Activated CD4-positive, alpha-beta T cell treated with anti-CD3 and anti-CD28 coated beads for 36 hours (primary cell): ENCODE measurements at regions not wholly inside any gene's neighbourhood (a gene's known extent, or its start where the extent isn't known, plus 50 kb on each side); places are given as distances from the start of the nearest gene placed in this dataset.
"Not testable (repeated sequence)": the region's sequence is repeated elsewhere in the genome, so short reads cannot be mapped to it uniquely, and the experiment has no call there.

Source experiments
- ATAC-seq: fragments of 200-7000 bp; cut with Tn5 transposase; one replicate; pipeline ENCODE4 v1.10.0; 2021; ENCODE audit warnings: mild to moderate bottlenecking, moderate library complexity
- CTCF ChIA-PET: fragments of 350-600 bp; sonication (Branson Sonifier 250); formaldehyde crosslinking; loops from one replicate; lab custom pipeline; 2021; ENCODE audit warnings: antibody characterized with exemption; lab: Charles Lee
- POLR2A ChIA-PET: fragments of 350-600 bp; sonication (Branson Sonifier 250); formaldehyde crosslinking; loops from one replicate; lab custom pipeline; 2021; ENCODE audit warnings: antibody characterized with exemption, inconsistent platforms; lab: Charles Lee
- DNase-seq: peaks from one replicate; pipeline ENCODE4 v3.0.0-alpha.2; 2020
- H3K27ac Mint-ChIP-seq: one replicate; pipeline ENCODE4 v1.8.0; 2021; ENCODE audit warnings: mixed read lengths
- H3K27me3 Mint-ChIP-seq: one replicate; pipeline ENCODE4 v1.8.0; 2021; ENCODE audit warnings: mixed read lengths
- H3K36me3 Mint-ChIP-seq: one replicate; pipeline ENCODE4 v1.8.0; 2021; ENCODE audit warnings: low read depth, mixed read lengths
- H3K4me1 Mint-ChIP-seq: one replicate; pipeline ENCODE4 v1.8.0; 2021; ENCODE audit warnings: mixed read lengths
- H3K4me3 Mint-ChIP-seq: one replicate; pipeline ENCODE4 v1.8.0; 2021; ENCODE audit warnings: mild to moderate bottlenecking, moderate library complexity, mixed read lengths
- H3K9me3 Mint-ChIP-seq: one replicate; pipeline ENCODE4 v1.8.0; 2021; ENCODE audit warnings: low read depth, mixed read lengths
- intact Hi-C, 2 experiments: fragments of 100-400 bp; cut with DNase I in 1 of 2; cut with micrococcal nuclease in 1 of 2; formaldehyde crosslinking; loops; one replicate each; pipeline versions ENCODE4 v1.14.2 to v1.15.1; 2022 to 2024; cut with DNase I, micrococcal nuclease

GRCh38 chr14:43362586-43362985 is 1144.5 kb downstream of the FSCB start:
- DNase-seq = no peak
- ATAC-seq = no peak
- Mint-ChIP-seq H3K9me3 (peaks cover 2% of the 10 kb centered on the region), H3K4me3 (no peak overlapping the region), H3K27ac (no peak overlapping the region), H3K4me1 (no peaks in the 10 kb centered on the region), H3K27me3 (no peaks in the 10 kb centered on the region), H3K36me3 (no peaks in the 10 kb centered on the region)
- ChIA-PET CTCF (no interaction called here), POLR2A (no interaction called here)
- intact Hi-C loops = no loop called here

GRCh38 chr14:43361751-43362150 is 1145.3 kb downstream of the FSCB start:
- Mint-ChIP-seq H3K4me1 (no peaks in the 10 kb centered on the region), H3K9me3 (peaks cover 3% of the 10 kb centered on the region), H3K4me3 (no peak overlapping the region), H3K27me3 (no peaks in the 10 kb centered on the region), H3K36me3 (no peaks in the 10 kb centered on the region), H3K27ac (no peak overlapping the region)
- intact Hi-C loops = no loop called here
- ChIA-PET POLR2A (no interaction called here), CTCF (no interaction called here)
- no peak for DNase-seq
- ATAC-seq = no peak

DNA sequence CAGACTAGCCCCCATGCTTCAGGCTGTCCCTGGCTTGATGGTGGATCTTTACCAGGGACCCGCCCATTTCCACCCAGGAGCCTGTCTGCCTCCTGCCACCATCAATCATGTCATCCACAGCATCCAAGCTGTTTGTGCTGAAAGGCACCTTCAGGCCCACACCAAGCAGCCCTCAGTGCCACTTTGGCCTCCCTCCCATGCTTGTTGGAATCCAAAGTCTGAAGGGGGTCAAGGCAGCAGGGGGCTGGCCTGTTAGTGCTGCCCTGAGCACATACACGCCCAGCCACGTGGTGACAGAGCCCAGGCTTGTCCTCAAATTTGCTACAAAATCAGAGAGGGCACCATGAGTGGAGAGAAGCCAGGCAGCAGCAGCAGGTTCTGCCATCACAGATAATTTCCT is 1146.8 kb downstream of the FSCB start:
- ChIA-PET CTCF (no interaction called here), POLR2A (no interaction called here)
- no peak for ATAC-seq
- Mint-ChIP-seq H3K27ac (no peak overlapping the region), H3K4me1 (no peaks in the 10 kb centered on the region), H3K27me3 (no peaks in the 10 kb centered on the region), H3K9me3 (peaks cover 6% of the 10 kb centered on the region), H3K4me3 (no peak overlapping the region), H3K36me3 (no peaks in the 10 kb centered on the region)
- intact Hi-C loops = no loop called here
- no peak for DNase-seq

- no peak for DNase-seq
- peaks cover 6% of the 10 kb centered on the region for H3K9me3 Mint-ChIP-seq
- ChIA-PET CTCF (no interaction called here), POLR2A (no interaction called here)
- no peak overlapping the region for H3K27ac Mint-ChIP-seq
- intact Hi-C loops = no loop called here
- no peak for ATAC-seq
- no peaks in the 10 kb centered on the region for H3K36me3 Mint-ChIP-seq
- no peak overlapping the region for H3K4me3 Mint-ChIP-seq
- H3K4me1 Mint-ChIP-seq = no peaks in the 10 kb centered on the region
- H3K27me3 Mint-ChIP-seq = no peaks in the 10 kb centered on the region
These were observed 1147.8 kb downstream of the FSCB start for GRCh38 chr14:43359317-43359716.

DNA sequence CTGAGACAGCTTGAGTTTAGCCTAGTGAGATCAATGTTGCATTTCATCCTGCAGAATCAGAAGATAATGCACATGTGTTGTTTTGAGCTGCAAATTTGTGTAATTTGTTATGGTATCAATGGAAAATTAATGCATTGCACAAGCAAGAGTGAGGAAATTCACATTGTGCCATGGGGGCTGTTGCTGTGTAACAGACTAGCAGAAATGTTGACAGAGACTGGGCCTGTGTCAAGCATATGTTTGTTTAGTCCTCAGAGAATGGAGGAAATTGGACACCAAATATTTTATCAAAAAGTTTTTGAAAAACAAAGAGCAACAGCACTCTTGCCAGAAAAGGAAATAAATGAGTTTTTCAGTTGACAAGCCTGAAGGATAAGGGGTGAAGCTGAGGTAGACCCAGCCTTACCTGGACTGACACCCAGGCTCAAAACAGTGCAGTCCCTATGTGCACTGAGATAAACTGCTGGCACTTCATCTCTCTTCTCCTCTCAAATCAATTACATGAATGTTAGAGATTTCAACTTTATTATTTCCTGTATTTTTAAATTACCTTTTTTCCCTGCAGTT is 1150.0 kb downstream of the FSCB start:
- no peak for DNase-seq

GRCh38 chr14:43356382-43356781 is 1150.7 kb downstream of the FSCB start:
- Mint-ChIP-seq H3K4me1 (no peaks in the 10 kb centered on the region), H3K4me3 (no peak overlapping the region), H3K27me3 (no peaks in the 10 kb centered on the region), H3K36me3 (no peaks in the 10 kb centered on the region), H3K27ac (no peak overlapping the region), H3K9me3 (peaks cover 6% of the 10 kb centered on the region)
- ATAC-seq (no peak), DNase-seq (no peak)
- POLR2A ChIA-PET = no interaction called here
- CTCF ChIA-PET = no interaction called here
- intact Hi-C loops = no loop called here

More for the DNA sequence above, 1150.0 kb downstream of the FSCB start:
- Mint-ChIP-seq H3K36me3 (no peaks in the 10 kb centered on the region), H3K4me1 (no peaks in the 10 kb centered on the region), H3K4me3 (no peak overlapping the region), H3K27ac (no peak overlapping the region), H3K27me3 (no peaks in the 10 kb centered on the region), H3K9me3 (peaks cover 6% of the 10 kb centered on the region)
- intact Hi-C loops = no loop called here
- POLR2A ChIA-PET = no interaction called here
- no peak for ATAC-seq
- CTCF ChIA-PET = no interaction called here

- Mint-ChIP-seq H3K4me1 (no peaks in the 10 kb centered on the region), H3K9me3 (peaks cover 12% of the 10 kb centered on the region), H3K36me3 (no peaks in the 10 kb centered on the region), H3K4me3 (no peak overlapping the region), H3K27me3 (no peaks in the 10 kb centered on the region), H3K27ac (no peak overlapping the region)
- ChIA-PET CTCF (no interaction called here), POLR2A (no interaction called here)
- no peak for DNase-seq
- intact Hi-C loops = no loop called here
- ATAC-seq = no peak
These were observed 1165.2 kb downstream of the FSCB start for GRCh38 chr14:43341921-43342320.

DNA sequence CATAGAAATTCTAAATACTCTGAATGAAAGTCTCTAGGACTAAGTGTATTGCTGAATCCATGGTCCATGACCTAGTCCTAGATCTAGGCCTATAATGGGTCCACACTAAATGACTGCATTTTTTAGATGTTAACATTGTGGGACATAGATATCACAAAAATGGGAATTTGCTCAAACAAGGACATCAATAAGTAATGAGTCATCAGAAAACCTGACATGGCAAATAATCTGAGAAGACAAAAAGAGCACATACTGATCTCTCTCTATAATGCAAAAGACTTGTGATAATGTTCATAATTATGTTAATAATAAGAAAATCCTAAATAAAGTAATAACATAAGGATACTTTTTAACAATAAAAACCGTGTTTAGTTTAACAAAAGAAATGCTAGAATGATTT is 1168.4 kb downstream of the FSCB start:
- no peak for DNase-seq
- intact Hi-C loops = no loop called here
- Mint-ChIP-seq H3K27ac (no peak overlapping the region), H3K27me3 (no peaks in the 10 kb centered on the region), H3K36me3 (no peaks in the 10 kb centered on the region), H3K4me1 (no peaks in the 10 kb centered on the region), H3K4me3 (no peak overlapping the region), H3K9me3 (peaks cover 14% of the 10 kb centered on the region)
- no peak for ATAC-seq
- ChIA-PET CTCF (no interaction called here), POLR2A (no interaction called here)

DNA sequence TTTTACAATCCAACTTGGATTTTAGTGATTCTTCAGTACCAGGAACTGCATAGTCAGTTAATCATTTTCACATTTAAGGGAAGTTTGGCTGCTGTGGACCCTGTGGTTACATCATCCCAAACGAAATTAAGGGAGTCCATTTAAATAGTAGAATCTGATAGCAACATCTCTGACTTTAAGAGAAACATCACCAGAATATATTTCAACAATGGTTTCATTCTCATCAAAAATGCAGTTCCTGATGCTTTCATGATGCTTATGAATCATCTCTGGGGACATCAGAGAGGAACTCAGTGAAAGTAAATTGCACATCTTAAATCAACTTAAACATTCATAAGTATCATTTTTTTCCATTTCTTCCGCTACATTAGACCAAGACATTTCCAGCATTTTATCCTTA is 1170.7 kb downstream of the FSCB start:
- Mint-ChIP-seq H3K4me3 (no peak overlapping the region), H3K27ac (no peak overlapping the region), H3K36me3 (no peaks in the 10 kb centered on the region), H3K9me3 (peaks cover 12% of the 10 kb centered on the region), H3K4me1 (no peaks in the 10 kb centered on the region), H3K27me3 (no peaks in the 10 kb centered on the region)
- CTCF ChIA-PET = no interaction called here
- DNase-seq (no peak), ATAC-seq (no peak)
- intact Hi-C loops = no loop called here
- POLR2A ChIA-PET = no interaction called here

GRCh38 chr14:43326501-43327407 is 1180.3 kb downstream of the FSCB start:
- H3K27me3 Mint-ChIP-seq, H3K4me3 Mint-ChIP-seq, ATAC-seq, H3K27ac Mint-ChIP-seq, DNase-seq, POLR2A ChIA-PET, H3K9me3 Mint-ChIP-seq, intact Hi-C loops, H3K4me1 Mint-ChIP-seq, H3K36me3 Mint-ChIP-seq: not testable (repeated sequence)
- CTCF ChIA-PET = interaction anchor here (0.6 kb wide), 1 partner anchor 134 kb away, joined by 3 read pairs; no protein-coding TSS in a partner anchor

GRCh38 chr14:43316427-43316826 is 1190.7 kb downstream of the FSCB start:
- no peak for ATAC-seq

DNA sequence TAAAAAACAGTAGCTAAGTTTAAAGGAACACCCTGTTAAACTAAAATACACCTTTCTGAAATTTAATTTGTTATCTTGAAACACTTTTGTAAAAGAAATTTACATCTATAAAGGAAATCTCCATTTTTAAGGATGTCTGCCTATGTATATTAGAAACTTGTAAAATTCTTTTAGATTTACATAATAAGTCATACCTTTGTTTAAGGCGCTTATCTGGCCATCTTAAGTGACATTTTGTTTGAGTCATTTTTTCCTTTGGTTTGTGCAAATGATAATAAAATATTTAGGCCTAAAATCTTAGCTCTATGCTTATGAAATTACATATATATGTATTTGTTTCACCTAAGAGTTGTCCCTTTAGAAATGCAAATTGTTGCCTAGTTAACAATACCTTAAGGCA is 1193.4 kb downstream of the FSCB start:
- no peaks in the 10 kb centered on the region for H3K27me3 Mint-ChIP-seq
- H3K36me3 Mint-ChIP-seq = no peaks in the 10 kb centered on the region
- H3K4me3 Mint-ChIP-seq = no peak overlapping the region
- no peak for DNase-seq
- H3K4me1 Mint-ChIP-seq = no peaks in the 10 kb centered on the region
- peaks cover 11% of the 10 kb centered on the region for H3K9me3 Mint-ChIP-seq
- POLR2A ChIA-PET = no interaction called here
- ATAC-seq = no peak
- H3K27ac Mint-ChIP-seq = no peak overlapping the region
- CTCF ChIA-PET = interaction anchor here (0.6 kb wide), 1 partner anchor 80 kb away, joined by 3 read pairs; no protein-coding TSS in a partner anchor
- intact Hi-C loops = no loop called here

More at GRCh38 chr14:43316427-43316826, 1190.7 kb downstream of the FSCB start:
- ChIA-PET POLR2A (no interaction called here), CTCF (no interaction called here)
- H3K27me3 Mint-ChIP-seq = no peaks in the 10 kb centered on the region
- peaks cover 5% of the 10 kb centered on the region for H3K9me3 Mint-ChIP-seq
- intact Hi-C loops = no loop called here
- no peaks in the 10 kb centered on the region for H3K4me1 Mint-ChIP-seq
- H3K27ac Mint-ChIP-seq = no peak overlapping the region
- H3K4me3 Mint-ChIP-seq = no peak overlapping the region
- no peak for DNase-seq
- no peaks in the 10 kb centered on the region for H3K36me3 Mint-ChIP-seq
